A549 (cell line): ENCODE measurements at regions not wholly inside any gene's neighbourhood (a gene's known extent, or its start where the extent isn't known, plus 50 kb on each side); places are given as distances from the start of the nearest gene placed in this dataset.

Experiments used
- ATOH8 ChIP-seq: fragments of 250-450 bp; sonication (Bioruptor Pico); IDR thresholded peaks from 2 replicates; pipeline ENCODE4 v1.5.0; 2020; ENCODE audit warnings: low read depth, mild to moderate bottlenecking, moderate library complexity
- BCL3 ChIP-seq: fragments of >200 bp; sonication (Bioruptor Twin); formaldehyde crosslinking; IDR thresholded peaks from 3 replicates; pipeline ENCODE4 v1.6.1; 2016
- USF2 ChIP-seq: fragments of 450-650 bp; IDR thresholded peaks from 2 replicates; pipeline ENCODE4 v1.6.1; 2014; ENCODE audit warnings: antibody characterized with exemption

- TF ChIP-seq USF2, result peak; percentile 72; the same call in 1 of the 2 replicates
- TF ChIP-seq ATOH8, result 0 out of 2 replicates have a peak, but pooled peaks have one; percentile 69
- TF ChIP-seq BCL3, result peak; percentile 66; the same call in 1 of the 3 replicates
These were observed 50.6 kb upstream of the LYST start (continued) for GRCh38 chr1:235917267-235917811.
